ENCODE measurements at regions not wholly inside any gene's neighbourhood (a gene's known extent, or its start where the extent isn't known, plus 50 kb on each side); places are given as distances from the start of the nearest gene placed in this dataset.
"Not testable (repeated sequence)": the region's sequence is repeated elsewhere in the genome, so short reads cannot be mapped to it uniquely, and the experiment has no call there.

DNA sequence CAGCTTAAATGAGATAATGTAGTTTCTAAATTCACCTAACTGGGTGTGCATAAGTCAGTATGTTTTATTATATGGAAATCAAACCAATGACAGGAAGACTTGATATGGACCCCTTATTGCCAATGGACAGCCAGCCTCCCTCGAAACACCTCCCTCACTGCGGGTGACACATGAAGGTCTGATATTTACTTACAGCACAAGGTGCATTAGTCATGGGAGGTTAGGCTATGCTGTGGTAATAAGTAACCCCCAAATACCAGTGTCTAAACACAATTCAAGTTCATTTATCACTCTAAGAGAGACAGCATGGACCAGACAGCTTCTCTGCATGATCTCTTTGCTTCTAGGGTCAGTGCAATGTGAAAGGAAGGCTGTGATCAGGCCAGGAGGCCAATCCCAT lies 126.0 kb upstream of the KCNJ6 start:
- DNase-seq: no peak

- no peak for DNase-seq
Observed at GRCh38 chr21:38048167-38048566, 131.9 kb upstream of the KCNJ6 start.

DNA sequence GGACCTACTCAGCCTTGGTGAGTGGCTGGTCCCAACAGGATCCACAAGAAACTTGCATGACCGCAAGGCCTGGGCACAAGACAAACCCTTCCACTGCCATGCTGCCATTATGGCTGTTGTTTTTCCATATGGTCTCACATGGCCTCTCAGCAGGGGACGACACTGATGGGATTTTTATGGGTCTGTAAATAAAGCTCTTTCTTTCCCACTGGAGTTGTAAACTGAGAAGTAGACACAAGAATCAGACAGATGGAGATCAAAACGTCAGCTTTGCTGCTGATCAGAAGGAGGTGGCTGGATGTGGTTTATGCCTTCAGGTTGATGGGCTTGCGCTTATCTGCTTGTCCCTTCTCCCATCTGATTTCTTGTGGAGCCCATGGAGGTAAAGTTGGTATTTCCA lies 138.1 kb upstream of the KCNJ6 start:
- DNase-seq: no peak

GRCh38 chr21:38056481-38056880 lies 140.2 kb upstream of the KCNJ6 start:
- no peak for DNase-seq

- DNase-seq: no peak
Observed at GRCh38 chr21:38057626-38058025, 141.4 kb upstream of the KCNJ6 start.

- no peak for DNase-seq
Observed at GRCh38 chr21:38060533-38060932, 144.3 kb upstream of the KCNJ6 start.

DNA sequence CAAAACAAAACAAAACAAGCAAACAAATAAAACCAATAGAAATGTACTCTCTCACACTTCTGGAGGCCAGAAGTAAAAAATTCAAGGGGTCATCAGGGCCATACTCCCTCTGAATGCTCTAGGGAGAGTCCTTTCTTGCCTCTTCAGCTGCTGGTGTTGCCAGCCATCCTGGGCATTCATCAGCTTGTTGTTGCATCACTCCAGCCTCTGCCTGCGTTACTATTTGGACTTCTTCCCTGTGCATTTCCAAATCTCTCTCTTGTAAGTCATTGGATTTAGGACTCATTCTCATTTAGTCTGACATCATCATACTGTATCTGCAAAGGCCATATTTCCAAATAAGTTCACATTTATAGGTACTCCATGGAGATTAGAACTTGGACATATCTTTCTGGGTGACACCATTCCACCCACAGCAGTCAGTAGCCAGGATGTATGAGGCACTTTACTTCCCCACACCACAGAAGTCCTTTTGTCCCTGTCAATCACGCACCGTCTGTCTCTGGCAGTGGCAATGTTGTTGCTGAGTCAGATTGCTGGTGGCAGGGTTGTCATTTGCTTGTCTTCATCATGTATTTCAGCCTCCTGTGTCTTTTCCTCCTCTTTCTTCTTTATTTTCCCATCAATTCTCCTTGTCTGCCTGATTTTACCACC lies 151.0 kb upstream of the KCNJ6 start:
- DNase-seq: no peak

- no peak for DNase-seq
Observed at GRCh38 chr21:38072489-38072888, 156.2 kb upstream of the KCNJ6 start.

GRCh38 chr21:38075833-38076587 lies 159.8 kb upstream of the KCNJ6 start:
- no peak for DNase-seq

DNA sequence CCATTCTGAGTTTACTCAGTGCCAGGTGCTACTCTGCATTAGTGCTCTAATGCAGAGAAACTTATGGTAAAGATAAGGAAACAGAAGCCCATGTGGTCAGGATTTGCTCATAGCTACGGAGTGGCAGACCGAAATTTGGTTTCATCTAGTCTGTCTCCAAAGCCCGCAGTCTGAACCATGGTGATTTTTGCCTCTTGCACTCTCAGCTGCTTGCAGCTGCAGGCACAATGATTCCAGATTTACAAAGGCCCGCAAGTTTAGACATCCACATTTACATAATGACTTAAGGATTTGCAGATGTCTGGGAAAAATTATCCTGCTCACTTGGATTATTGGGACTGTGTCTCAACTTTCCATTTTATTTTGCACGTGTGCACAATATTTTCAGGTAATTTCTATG lies 161.3 kb upstream of the KCNJ6 start:
- DNase-seq: no peak

DNA sequence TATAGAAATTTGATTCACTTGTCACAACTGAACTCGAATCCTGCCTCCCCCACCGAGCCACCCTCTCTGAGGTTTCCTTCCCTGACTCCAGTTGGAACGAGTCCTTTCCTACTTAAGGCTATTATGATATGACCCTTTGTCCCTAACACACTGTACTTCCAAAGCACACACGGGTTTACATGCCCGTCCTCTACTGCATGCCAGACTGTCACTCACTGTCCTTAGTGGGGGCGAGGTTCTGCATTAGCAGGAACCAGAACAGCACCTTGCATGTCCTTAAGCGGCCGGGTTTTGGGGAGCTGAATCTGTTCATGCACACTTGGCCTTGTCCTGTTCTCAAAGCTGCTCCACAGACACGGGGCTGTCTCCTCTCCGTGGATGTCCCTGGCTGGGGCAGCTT lies 164.6 kb upstream of the KCNJ6 start:
- DNase-seq: no peak

GRCh38 chr21:38081708-38082107 lies 165.5 kb upstream of the KCNJ6 start:
- no peak for DNase-seq

DNA sequence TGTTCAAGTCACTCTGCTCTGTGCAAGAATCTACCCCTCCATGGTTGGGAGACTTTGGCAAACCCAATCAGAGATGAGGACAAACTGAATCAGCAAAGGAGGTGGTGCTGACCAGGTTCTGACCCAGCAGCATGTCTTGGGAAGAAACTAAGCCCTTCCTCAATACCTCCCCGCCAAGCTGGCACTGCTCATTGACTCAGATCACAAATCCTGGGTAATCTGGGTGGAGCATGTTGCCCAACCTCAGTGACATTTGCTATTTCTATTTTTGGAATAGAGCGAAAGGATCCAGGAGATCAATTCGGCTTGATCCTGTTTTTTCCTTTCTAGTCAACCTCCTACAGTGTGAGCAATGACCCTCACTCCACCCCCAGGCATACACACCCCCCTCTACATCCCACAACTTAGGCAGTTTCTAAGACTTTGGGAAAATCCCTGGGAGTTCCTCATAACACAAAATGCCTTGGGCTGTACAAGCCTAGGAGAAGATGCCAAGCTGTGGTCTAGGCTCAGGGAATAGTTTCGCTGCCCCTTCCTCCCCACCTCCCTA lies 166.8 kb upstream of the KCNJ6 start:
- DNase-seq: no peak

- DNase-seq: no peak
Observed at GRCh38 chr21:38083535-38083934, 167.3 kb upstream of the KCNJ6 start.

GRCh38 chr21:38086580-38086979 lies 170.2 kb upstream of the KCNJ15 start:
- DNase-seq: no peak

DNA sequence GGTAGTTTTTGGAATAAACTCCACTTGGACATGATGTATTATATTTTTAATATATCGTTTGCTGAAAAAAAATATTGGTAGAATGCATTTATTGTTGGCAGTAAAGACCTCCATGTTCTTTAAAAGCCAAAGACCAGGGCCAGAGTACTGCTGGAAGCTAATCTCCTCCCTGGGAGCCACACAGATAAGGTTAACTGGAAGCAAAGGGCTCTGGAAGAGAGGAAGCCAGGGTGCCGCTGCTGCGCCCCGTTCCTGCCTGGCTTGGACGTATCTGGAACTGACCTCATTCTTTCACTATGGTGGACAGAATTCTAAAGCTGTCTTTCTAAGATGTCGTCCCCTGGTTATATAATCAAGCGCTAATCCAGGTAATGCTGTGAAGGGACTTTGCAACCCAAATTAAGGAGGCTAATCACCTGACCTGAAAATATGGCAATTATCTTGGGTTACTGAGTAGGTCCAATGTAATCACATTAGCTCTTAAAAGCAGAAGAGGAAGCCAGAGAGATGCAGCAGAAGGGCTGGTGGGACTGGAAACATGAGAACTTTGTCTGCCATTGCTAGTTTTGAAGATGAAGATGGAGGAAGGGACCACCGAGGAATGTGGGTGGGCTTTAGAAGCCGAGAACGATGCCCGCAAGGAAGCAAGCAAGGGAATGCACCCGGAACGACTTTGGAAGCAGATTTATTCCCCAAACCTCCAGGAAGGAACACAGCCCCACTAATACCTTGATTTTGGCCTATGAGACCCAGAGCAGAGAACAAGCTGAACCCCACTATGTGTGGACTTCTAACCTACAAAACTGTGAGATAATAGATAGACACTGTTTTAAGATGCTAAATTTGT lies 167.7 kb upstream of the KCNJ15 start:
- no peak for DNase-seq

DNA sequence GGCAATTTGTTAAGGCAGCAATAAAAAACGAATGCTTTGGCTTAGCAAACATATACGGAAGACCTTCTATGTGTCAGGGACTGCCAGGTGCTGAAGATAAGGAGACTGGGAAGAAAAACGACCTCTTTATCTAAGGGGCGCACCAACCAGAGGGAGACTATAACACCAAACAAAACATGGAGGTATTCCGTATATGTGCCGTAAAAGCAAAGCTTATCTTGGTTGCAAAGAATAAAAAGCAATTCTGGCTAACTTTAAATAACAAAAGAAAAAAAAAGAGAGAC lies 167.1 kb upstream of the KCNJ15 start:
- no peak for DNase-seq

DNA sequence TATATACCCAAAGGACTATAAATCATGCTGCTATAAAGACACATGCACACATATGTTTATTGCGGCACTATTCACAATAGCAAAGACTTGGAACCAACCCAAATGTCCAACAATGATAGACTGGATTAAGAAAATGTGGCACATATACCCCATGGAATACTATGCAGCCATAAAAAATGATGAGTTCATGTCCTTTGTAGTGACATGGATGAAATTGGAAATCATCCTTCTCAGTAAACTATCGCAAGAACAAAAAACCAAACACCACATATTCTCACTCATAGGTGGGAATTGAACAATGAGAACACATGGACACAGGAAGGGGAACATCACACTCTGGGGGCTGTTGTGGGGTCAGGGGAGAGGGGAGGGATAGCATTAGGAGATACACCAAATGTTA lies 165.7 kb upstream of the KCNJ15 start:
- not testable (repeated sequence) for DNase-seq

- DNase-seq: no peak
Observed at GRCh38 chr21:38092051-38092450, 164.7 kb upstream of the KCNJ15 start.

DNA sequence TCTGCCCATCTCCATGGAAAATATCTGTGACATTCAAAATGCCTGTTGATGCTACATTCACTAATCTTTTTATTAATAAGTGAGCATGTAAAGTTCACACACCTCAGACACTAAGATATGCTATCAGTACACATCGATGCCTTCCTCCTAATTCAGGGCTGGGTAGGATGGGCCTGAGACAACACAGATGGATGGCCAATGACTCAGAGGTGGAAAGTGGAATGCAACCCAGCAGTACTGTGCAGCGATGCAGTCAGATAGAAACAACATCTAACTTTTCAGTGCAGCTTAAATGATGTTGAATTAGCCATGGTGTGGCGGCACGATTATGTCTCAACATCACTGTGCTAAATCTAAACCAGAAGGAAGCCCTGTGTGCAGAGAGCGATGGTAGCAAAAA lies 161.6 kb upstream of the KCNJ15 start:
- no peak for DNase-seq

- no peak for DNase-seq
Observed at GRCh38 chr21:38097789-38098188, 159.0 kb upstream of the KCNJ15 start.

GRCh38 chr21:38112219-38112789 lies 144.5 kb upstream of the KCNJ15 start:
- no peak for DNase-seq

DNA sequence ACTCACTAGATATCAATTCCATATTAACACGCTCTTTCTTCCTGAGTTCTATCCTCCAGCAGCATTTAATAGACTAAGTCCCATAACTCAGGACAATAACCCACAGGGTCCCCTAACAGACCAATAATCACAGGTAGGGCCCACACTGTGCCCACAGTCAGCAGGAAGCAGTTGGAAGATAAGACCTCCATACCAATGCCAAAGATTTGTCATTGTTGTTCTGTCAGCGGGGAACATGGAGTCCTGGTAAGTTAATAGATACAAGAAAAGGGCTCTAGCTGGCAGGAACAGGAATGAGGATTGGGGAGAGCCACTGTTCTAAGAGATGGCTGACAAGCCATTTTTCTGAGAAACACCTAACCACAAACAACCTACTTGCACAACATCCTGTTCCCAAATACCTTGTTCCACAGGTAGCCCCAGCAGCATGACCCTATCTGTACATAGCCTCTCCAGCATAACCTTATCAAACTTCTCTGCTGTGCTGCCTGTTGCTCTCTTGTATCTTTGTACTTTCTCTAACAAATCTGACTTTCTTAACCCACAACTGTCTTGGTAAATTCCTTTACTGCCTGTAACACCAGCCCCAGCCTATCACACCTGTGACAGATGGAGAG lies 142.0 kb upstream of the KCNJ15 start:
- no peak for DNase-seq
